Uterus (tissue), 3 donors: ENCODE measurements at regions not wholly inside any gene's neighbourhood (a gene's known extent, or its start where the extent isn't known, plus 50 kb on each side); places are given as distances from the start of the nearest gene placed in this dataset.

Experiments
- DNase-seq, 2 donors: peaks; one replicate each; pipeline ENCODE4 v3.0.0-alpha.2; 2019 to 2020
- H3K27ac ChIP-seq, 2 donors: fragments of 200-600 bp; sonication (generic); 1 replicate in 1 of 2; 2 replicates in 1 of 2; pipeline ENCODE4 v1.5.1; 2016 to 2018
- H3K27me3 ChIP-seq, 2 donors: fragments of 200-600 bp; sonication (generic); one replicate each; pipeline ENCODE4 v1.5.1; 2018 to 2019; ENCODE audit warnings: control low read depth in 1 of 2
- H3K36me3 ChIP-seq, 2 donors: fragments of 200-600 bp; sonication (generic); one replicate each; pipeline ENCODE4 v1.5.1; 2019; ENCODE audit warnings: control low read depth in 1 of 2
- H3K4me1 ChIP-seq, 2 donors: fragments of 200-600 bp; sonication (generic); one replicate each; pipeline ENCODE4 v1.5.1; 2018 to 2019; ENCODE audit warnings: control low read depth in 1 of 2
- H3K4me3 ChIP-seq, 2 donors: fragments of 200-600 bp; sonication (generic); 1 replicate in 1 of 2; 2 replicates in 1 of 2; pipeline ENCODE4 v1.5.1; 2018 to 2019; ENCODE audit warnings: mild to moderate bottlenecking in 1 of 2
- H3K9me3 ChIP-seq, 2 donors: fragments of 200-600 bp; sonication (generic); one replicate each; pipeline ENCODE4 v1.5.1; 2019; ENCODE audit warnings: control low read depth in 1 of 2
- POLR2A ChIP-seq, 2 donors: fragments of 450-650 bp; IDR thresholded peaks; one replicate each; pipeline ENCODE4 v1.6.1; 2016; ENCODE audit warnings: antibody characterized with exemption in 2 of 2, mild to moderate bottlenecking in 1 of 2, moderate library complexity in 1 of 2
- intact Hi-C: fragments of 100-400 bp; cut with DNase I; formaldehyde crosslinking; loops from one replicate; pipeline ENCODE4 v1.15.1; 2023; ENCODE audit warnings: low total_unique reads
- TF ChIP-seq, protein P1 (sequence below), 4 experiments: fragments of 200-600 bp in 2 of 4; fragments of 450-650 bp in 2 of 4; sonication (generic) in 2 of 4; IDR thresholded peaks; one replicate each; pipeline ENCODE4 v1.5.1; 2016 to 2019; ENCODE audit warnings: antibody characterized with exemption in 4 of 4, mild to moderate bottlenecking in 2 of 4, moderate library complexity in 1 of 4
- donor health status: DM: yes; HTN: yes; CAD: no.

DNA sequence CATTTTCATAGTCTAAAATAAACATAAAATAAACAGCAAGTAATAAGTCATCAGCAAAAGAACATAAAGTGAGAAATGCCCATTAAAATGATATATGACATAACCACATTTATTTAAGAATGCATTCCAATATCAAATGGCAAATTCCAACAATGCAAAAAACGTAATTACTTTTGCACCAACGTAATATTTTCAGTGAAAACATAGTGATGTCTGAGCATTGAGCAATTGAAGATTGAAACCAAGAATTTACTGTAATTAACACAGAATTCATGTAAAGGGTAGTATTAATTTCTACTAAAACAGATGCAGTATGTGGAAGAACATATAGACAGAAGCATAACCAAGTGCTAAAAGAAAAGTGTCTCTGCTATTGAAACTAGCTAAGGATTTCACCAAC lies 123.0 kb upstream of the TNS3 start:
- H3K36me3 ChIP-seq, result no peaks in the 10 kb centered on the region
- intact Hi-C loops, result no loop called here
- no peaks in the 10 kb centered on the region for H3K27me3 ChIP-seq
- H3K4me1 ChIP-seq, result no peaks in the 10 kb centered on the region
- no peak overlapping the region for H3K27ac ChIP-seq
- no peaks in the 10 kb centered on the region for H3K9me3 ChIP-seq
- H3K4me3 ChIP-seq, result no peak overlapping the region
- no peak for DNase-seq
- TF ChIP-seq, protein P1, sequence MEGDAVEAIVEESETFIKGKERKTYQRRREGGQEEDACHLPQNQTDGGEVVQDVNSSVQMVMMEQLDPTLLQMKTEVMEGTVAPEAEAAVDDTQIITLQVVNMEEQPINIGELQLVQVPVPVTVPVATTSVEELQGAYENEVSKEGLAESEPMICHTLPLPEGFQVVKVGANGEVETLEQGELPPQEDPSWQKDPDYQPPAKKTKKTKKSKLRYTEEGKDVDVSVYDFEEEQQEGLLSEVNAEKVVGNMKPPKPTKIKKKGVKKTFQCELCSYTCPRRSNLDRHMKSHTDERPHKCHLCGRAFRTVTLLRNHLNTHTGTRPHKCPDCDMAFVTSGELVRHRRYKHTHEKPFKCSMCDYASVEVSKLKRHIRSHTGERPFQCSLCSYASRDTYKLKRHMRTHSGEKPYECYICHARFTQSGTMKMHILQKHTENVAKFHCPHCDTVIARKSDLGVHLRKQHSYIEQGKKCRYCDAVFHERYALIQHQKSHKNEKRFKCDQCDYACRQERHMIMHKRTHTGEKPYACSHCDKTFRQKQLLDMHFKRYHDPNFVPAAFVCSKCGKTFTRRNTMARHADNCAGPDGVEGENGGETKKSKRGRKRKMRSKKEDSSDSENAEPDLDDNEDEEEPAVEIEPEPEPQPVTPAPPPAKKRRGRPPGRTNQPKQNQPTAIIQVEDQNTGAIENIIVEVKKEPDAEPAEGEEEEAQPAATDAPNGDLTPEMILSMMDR (IDR thresholded peaks at IDR 0.05), result no peak
- TF ChIP-seq POLR2A (IDR thresholded peaks at IDR 0.05), result no peak

DNA sequence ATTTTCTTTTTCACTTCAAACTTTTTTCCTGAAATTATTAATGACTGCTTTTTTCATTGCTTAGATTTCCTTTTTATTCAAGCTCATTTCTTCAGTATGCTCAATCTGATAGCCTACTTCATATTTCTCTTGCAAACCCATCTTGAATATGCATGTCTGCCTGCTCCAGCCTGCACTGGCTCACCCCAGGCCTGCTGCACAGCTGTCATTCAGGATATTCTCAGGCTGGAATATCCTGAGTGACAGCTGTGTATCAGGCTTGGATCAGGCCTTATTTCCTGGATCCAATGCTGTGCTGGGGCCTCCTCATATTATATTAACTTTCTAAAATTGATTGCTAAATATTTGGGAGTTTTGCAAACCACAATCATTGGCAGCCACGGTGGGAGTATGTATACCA lies 120.2 kb upstream of the TNS3 start:
- DNase-seq, result no peak
- Histone ChIP-seq H3K27ac (no peak overlapping the region), H3K4me1 (no peaks in the 10 kb centered on the region), H3K9me3 (no peaks in the 10 kb centered on the region), H3K4me3 (no peak overlapping the region), H3K27me3 (no peaks in the 10 kb centered on the region), H3K36me3 (no peaks in the 10 kb centered on the region)
- TF ChIP-seq, protein P1 (IDR thresholded peaks at IDR 0.05), result no peak
- no peak for TF ChIP-seq POLR2A (IDR thresholded peaks at IDR 0.05)
- intact Hi-C loops, result no loop called here

DNA sequence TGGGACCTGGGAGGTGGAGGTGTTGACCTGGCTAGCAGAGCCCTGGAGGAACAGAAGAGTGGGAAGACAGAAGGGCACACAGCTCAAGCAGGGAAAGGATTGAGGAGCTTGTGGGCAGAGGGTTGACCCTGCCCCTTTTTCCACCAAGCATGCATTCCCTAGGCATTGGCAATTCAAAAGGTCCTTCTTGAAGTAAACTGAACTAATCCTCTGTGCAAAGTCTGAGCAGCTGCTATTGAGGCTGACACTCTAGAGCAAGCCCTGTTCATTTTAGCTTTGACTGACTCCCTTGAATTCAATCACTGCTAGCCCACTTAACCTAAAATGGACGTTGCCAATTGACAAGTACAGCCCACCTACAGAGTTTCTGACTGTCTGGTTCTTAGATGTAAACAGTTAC lies 116.5 kb upstream of the TNS3 start:
- intact Hi-C loops, result no loop called here
- no peak overlapping the region for H3K27ac ChIP-seq
- H3K4me3 ChIP-seq, result no peak overlapping the region
- H3K9me3 ChIP-seq, result no peaks in the 10 kb centered on the region
- no peaks in the 10 kb centered on the region for H3K36me3 ChIP-seq
- no peaks in the 10 kb centered on the region for H3K27me3 ChIP-seq
- DNase-seq, result no peak
- no peak for TF ChIP-seq POLR2A (IDR thresholded peaks at IDR 0.05)
- TF ChIP-seq, protein P1 (IDR thresholded peaks at IDR 0.05), result no peak
- H3K4me1 ChIP-seq, result no peaks in the 10 kb centered on the region

DNA sequence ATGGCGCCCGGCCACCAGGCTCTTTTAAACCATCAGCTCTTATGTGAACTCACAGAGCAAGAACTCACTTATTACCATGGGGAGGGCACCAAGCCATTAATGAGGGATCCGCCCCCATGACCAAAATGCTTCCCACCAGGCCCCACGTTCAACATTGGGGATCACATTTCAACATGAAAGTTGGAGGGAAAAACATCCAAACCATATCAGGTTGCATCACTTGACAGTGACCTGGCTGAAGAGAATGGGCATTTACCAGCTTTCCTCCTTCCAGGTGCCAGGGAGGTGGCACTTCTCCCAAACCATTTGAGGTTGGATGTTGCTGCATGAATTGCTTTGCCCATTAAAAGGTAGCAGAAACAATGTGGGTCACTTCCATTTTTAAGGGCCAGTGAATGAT lies 115.6 kb upstream of the TNS3 start:
- Histone ChIP-seq H3K4me1 (no peaks in the 10 kb centered on the region), H3K4me3 (no peak overlapping the region), H3K9me3 (no peaks in the 10 kb centered on the region), H3K27me3 (no peaks in the 10 kb centered on the region), H3K36me3 (no peaks in the 10 kb centered on the region), H3K27ac (no peak overlapping the region)
- intact Hi-C loops, result no loop called here
- TF ChIP-seq, protein P1 (IDR thresholded peaks at IDR 0.05), result no peak
- no peak for TF ChIP-seq POLR2A (IDR thresholded peaks at IDR 0.05)
- DNase-seq, result no peak

DNA sequence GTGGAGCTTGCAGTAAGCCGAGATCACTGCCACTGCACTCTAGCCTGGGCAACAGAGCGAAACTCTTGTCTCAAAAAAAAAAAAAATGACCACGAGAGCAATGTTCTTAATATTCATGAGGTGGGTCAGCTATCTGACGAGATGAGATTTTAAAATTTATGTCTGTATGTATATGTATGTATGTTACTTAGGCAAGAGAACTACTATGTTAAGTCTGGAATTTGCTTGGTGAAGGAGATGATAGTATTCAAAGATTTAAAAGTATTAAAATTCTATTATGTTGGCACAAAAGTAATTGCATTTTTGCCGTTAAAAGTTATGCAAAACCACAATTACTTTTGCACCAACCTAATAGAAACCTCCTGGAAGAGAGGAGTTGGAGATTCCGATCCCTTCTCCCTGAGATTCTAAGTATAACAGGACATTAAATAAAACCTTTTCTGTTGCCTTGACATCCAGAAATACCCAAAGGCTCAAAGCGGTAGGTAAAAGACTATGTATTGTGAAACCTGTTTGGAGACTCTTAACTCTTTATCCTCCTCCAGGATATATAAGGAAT lies 114.3 kb upstream of the TNS3 start:
- no peak for TF ChIP-seq POLR2A (IDR thresholded peaks at IDR 0.05)
- intact Hi-C loops, result no loop called here
- no peaks in the 10 kb centered on the region for H3K9me3 ChIP-seq
- no peaks in the 10 kb centered on the region for H3K27me3 ChIP-seq
- H3K36me3 ChIP-seq, result no peaks in the 10 kb centered on the region
- no peak overlapping the region for H3K27ac ChIP-seq
- DNase-seq, result no peak
- no peaks in the 10 kb centered on the region for H3K4me1 ChIP-seq
- H3K4me3 ChIP-seq, result no peak overlapping the region

DNA sequence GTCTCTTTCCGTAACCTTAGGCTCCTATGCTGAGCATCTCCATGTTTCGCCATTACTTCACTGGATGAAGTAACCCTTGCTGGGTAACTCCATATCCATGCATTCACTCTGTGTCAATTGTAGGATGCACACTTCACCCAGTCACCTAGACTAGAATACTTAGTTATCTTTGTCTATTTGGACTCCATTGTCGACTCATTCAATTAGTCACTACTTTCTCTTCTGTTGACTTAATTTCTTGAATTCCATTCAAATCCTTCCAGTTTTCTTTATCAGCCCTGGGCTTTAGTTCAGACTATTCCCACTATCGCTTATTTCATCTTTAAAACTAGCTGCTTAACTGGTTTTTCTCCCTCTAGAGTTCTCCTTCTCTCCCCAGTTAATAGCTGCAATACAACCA lies 111.3 kb upstream of the TNS3 start:
- no peaks in the 10 kb centered on the region for H3K27me3 ChIP-seq
- TF ChIP-seq POLR2A (IDR thresholded peaks at IDR 0.05), result no peak
- TF ChIP-seq, protein P1 (IDR thresholded peaks at IDR 0.05), result no peak
- peak overlapping the region; percentile 66 to 75 for H3K27ac ChIP-seq
- DNase-seq, result no peak
- no peak overlapping the region for H3K4me3 ChIP-seq
- no peaks in the 10 kb centered on the region for H3K9me3 ChIP-seq
- no peaks in the 10 kb centered on the region for H3K4me1 ChIP-seq
- intact Hi-C loops, result no loop called here
- no peaks in the 10 kb centered on the region for H3K36me3 ChIP-seq
